HG03442 (cell line): ENCODE measurements at regions not wholly inside any gene's neighbourhood (a gene's known extent, or its start where the extent isn't known, plus 50 kb on each side); places are given as distances from the start of the nearest gene placed in this dataset.

Source experiments
- ATAC-seq: cut with Tn5 transposase; IDR thresholded peaks from one replicate; pipeline ENCODE4 v1.9.1; 2021; ENCODE audit warnings: mild to moderate bottlenecking, moderate library complexity; ENCODE audit not compliant: unreplicated experiment

DNA sequence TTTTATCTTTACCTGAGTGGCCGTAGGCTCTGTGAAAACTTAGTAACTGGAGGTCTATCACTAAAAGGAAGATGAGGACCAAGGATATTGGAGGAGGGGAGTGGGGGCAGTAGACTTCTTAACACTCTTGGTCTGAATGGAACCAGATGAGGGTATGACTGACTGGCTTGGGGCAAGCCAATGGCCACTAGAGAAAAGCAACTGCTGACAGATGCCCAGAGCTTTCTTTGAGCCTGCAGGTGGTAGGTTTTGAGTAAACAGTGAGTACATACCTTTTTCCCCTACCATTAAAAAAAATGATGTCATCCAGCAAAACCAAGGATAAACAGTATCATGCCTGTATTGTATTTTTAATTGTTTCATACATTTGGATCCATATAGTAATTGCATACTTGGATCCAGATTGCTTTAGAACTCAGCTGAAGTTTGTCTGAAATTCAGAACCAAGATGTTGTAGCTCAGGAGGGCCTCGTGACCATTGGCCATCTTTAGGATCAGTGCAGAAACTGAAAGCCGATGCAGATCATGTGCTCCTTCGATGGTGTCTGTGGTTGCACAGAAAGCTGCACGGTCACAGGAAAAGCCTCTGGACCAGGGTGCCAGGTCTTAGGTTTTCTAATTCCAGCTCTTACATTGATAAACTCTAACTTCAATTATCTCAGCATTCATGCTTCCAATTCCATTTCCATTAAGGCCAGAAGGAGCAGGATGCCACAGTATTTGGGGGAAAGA, 131.0 kb downstream of the PDGFRA start:
- no peak for ATAC-seq

DNA sequence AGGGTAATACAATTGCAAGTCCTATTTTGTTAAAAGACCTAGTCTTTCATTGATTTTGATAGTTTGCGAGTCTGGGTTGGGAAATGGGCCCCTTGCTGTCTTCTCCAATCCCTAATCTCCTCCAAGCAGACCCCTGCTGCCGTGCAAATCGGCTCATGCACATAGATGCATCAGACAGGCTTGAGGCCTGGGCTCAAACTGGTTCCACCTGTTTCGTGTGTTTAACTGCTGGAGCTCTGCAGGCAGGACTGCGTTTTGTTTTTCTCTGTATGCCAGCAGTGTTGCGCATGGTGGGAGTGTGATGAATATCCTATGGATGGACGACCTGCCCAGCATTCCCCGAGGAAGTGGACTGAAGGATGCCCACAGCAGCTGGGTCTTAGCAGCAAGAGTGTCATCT, 133.9 kb downstream of the PDGFRA start:
- no peak for ATAC-seq

GRCh38 chr4:54365691-54366090, 136.6 kb downstream of the PDGFRA start:
- no peak for ATAC-seq

- ATAC-seq, result no peak
These were observed 138.0 kb downstream of the PDGFRA start for GRCh38 chr4:54367059-54367458.

DNA sequence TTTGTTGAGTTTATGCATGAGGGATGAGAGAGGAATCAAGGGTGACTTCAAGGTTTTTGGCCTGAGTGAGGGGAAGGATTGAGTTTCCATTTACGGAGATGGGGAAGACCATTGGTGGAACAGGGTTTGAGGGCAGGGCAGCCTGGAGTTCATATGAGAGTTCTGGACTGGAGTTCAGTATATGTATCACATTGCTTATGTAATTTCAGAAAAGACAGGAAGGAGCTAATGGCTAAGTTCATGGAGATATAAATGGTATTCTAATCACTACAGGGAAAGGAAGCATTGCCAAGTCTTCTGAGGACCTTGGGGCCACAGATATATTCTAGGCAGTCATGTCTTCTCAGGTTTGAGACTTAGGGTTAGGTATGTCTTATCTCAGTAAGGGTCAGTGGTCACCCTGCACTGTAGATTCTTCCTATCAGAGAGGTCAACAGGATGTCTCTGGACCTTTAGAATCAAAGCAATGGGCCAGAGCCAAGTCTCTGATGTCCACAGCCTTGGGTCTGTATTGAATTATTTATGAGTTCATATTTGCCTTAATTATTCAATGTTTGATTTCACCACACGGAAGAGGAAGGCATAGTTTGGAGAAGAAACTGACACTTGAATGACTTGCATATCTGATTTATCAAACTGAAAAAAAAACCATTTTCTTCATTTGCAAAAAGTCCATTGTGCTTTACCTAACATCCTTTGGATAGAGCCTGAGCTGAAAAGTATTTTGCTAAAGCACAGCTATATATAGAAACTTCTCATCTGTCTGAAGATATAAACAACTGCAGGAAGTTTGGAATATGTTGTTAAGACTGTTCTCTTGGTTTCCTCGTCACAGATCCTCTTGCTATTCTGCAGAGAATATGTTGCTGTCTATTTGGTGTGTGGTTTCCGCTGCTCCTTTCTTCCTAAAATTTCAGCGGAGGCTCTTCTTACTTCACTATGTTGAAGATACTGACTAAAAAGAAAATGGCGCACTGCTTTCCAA, 139.5 kb downstream of the PDGFRA start:
- no peak for ATAC-seq

GRCh38 chr4:54371173-54371572, 142.1 kb downstream of the PDGFRA start:
- ATAC-seq, result no peak

DNA sequence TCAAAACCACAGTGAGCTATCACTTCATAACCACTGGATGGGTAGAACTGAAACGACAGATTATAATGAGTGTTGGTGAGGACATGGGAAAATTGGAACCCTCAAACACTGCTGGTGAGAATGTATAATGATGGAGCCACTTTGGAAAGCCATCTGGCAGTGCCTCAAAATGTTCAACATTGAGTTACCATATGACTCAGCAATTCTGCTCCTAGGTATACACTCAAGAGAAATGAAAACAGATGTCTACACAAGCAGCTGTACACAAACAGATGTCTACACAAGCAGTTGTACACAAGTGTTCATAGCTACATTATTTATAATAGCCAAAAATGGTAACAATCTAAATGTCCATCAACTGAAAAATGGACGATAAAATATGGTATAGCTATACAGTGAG, 143.9 kb downstream of the PDGFRA start:
- no peak for ATAC-seq

DNA sequence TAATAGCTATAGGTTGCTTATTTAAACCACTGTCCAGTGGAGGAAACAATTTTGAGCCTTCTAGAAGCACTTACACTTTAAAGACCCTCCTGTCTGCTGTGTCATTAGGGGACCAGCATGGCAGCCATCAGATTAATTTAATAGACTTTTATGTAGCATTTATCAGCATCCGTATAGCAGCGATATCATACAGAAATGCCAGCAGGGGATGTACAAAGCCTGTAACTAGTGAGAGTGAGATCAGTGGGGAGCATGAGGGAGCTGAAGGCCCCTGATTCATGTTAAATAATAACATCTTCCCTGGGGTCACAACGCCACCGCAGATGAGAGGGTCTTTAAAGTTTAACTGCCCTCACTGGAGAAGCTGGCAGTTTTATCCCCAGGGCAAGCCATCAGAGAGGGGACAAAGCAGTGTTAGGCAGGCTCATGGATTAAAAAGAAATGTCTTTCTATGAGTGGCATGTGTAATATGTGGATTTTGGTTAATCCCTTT, 144.7 kb downstream of the PDGFRA start:
- ATAC-seq, result no peak

DNA sequence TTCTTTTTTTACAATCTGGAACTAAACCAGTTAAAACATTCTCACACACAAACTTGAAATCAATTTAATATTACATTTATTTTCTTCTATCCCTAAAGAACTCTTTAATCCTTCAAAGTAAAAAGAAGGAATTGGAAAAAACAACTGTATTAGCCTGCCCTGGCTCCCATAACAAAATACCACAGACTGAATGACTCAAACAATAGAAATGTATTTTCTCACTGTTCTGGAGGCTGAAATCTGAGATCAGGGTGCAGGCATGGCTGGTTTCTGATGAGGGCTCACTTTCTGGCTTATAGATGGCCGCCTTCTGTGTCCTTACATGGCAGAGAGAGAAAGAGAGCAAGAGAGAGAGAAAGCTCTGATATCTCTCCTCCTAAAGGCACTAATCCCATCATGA, 149.4 kb downstream of the PDGFRA start:
- ATAC-seq, result no peak

DNA sequence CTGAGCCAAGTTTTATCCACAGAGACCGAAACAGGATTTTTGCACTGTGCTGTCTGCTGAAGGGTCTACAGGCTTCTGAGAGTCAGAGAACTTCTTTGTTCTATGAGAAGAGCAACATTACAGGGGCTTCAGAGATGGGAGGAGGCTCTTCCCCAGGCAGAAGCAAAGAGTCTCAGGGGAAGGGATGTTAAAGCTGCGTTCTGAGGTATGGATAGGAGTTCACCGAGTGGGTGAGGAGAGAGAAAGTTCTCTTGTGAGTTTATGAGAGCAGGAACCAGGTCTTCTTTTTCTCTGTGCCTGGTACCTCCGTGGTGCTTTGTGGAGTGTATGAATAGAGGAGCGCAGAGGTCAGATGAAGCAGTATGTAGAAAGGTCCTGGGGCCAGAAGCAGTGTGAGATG, 155.1 kb downstream of the PDGFRA start:
- no peak for ATAC-seq

- no peak for ATAC-seq
These were observed 155.5 kb downstream of the PDGFRA start for GRCh38 chr4:54384563-54384962.

GRCh38 chr4:54386042-54386669, 157.1 kb downstream of the PDGFRA start:
- ATAC-seq, result no peak

DNA sequence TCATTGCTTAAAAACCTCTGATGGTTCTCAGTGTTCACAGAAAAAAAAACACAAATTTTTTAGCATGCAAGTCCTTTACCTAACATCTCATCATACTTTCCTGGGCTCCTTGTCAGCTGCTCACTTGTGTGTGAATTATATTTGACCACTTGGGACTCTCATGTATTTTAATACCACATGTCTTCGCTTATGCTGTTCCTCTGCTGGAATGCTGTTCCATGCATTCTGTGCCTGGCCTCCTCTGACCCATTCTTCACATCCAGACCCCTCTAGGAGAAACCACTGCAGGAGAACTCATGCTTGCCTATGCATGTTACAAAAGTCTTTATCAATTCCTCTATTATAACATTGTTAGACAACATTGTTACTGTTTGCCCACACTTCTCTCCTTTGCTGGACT, 157.6 kb downstream of the PDGFRA start:
- no peak for ATAC-seq

DNA sequence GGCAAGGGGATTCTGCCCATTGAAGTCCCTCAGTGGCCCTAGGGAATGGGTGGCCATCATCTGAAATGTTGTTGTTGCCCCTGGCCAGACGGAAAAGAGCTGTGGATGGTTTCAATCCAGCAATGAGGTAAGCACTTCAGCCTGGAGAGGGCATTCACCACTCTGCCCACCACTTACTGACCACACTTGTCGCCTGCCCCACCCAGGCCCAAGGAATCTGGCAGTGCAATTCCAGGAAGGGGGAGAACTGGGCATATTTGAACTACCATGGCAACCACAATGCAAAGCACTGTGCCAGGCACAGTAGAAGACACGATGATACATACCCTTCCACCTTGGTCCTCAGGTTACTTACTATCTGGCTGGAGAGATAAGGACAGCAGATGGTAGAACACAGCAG, 161.6 kb downstream of the PDGFRA start:
- no peak for ATAC-seq

GRCh38 chr4:54391104-54391503, 162.0 kb downstream of the PDGFRA start:
- ATAC-seq, result no peak

DNA sequence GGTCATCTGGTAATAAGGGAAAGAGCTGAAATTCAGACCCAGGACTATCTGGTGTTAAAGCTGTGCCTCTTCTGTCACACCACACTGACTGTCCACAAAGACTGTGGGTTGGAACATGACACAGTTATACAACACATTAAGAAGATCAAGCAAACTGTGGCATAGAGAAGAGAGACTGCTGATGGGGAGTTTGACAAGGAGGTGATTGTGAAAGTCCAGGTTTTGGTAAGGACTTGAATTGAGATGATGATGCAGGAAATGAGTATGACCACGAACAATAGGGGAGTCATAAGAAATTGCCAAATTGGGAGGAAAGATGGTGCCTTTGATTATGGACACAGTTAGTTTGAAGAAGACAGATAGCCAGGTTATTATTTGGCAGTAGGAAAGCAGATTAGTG, 163.4 kb downstream of the PDGFRA start:
- ATAC-seq, result no peak

- ATAC-seq, result no peak
These were observed 164.2 kb downstream of the PDGFRA start for GRCh38 chr4:54393243-54393642.

DNA sequence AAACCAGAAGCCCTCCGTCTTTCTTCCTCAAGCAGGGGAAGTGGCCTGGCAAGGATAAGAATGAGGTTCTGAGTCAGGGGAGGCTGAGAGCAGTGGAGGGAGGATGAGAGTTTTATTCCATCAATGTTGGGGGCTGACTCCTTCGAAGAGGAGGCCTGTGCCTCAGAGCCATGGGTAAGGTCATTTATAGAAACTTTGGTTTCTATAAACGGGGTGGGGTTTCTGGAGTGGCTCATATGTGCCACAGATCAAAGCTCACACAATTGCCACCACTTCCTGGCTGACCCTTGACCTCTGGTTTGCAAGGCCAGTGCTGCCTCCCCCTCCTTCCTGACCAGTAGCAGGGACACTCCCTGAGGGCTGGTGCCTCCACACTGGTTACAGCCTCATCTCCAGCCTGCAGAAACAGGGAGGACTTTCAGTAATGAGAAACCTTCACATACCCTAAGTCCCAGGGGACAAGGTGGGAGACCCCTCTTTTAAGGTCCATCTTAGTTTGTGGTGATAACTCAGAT, 166.0 kb downstream of the PDGFRA start:
- ATAC-seq, result no peak

- no peak for ATAC-seq
These were observed 171.1 kb downstream of the PDGFRA start for GRCh38 chr4:54400188-54400587.

DNA sequence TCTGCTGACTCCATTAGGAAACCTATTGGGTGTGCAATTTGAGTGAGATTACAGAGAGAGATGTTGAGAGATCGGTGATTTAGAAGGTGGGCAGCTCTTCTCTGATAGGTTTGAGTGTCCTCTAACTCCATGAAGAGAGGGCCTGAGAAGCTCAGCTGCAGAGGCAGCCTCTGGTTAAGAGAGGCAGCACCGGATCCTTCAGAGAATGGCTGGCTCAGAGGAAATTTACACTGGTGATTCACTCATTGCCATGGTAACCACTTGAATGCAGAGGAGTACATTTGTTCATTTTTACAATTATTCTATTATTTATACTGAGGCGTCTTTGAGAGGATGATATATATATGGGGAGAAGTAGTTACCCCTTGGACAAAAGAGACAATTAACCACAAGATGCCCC, 171.7 kb downstream of the PDGFRA start:
- ATAC-seq, result no peak

- ATAC-seq, result no peak
These were observed 173.9 kb downstream of the PDGFRA start for GRCh38 chr4:54402880-54403480.
